K562 (cell line): ENCODE measurements at regions not wholly inside any gene's neighbourhood (a gene's known extent, or its start where the extent isn't known, plus 50 kb on each side); places are given as distances from the start of the nearest gene placed in this dataset.

ENCODE experiments used
- ATAC-seq: fragments of 200-7000 bp; cut with Tn5 transposase; 3 replicates; pipeline ENCODE4 v1.9.1; 2020; ENCODE audit warnings: moderate library complexity
- BruUV-seq: library from RNA; stranded (reverse); fragments of 400-500 nt; replicated peaks from 2 replicates; lab custom pipeline; 2021; lab: Mats Ljungman, UMichigan
- CTCF ChIA-PET: fragments of 300-600 bp; formaldehyde crosslinking; extraction: SDS; loops from one replicate; lab custom pipeline; 2021; ENCODE audit warnings: low intra/inter-chr PET ratio; lab: Yijun Ruan, JAX
- POLR2A ChIA-PET: fragments of 300-600, 350-650 bp; sonication (Branson Sonifier 250); formaldehyde crosslinking; extraction: SDS; loops from one replicate; lab custom pipeline; 2021; ENCODE audit warnings: antibody characterized with exemption, inconsistent platforms; lab: Yijun Ruan, JAX
- DNase-seq, 4 experiments: peaks; one replicate each; pipeline versions ENCODE4 v3.0.0 to v3.0.0-alpha.2; 2011 to 2018; ENCODE audit warnings: low spot score in 3 of 4, mixed read lengths in 3 of 4; ENCODE audit errors: extremely low read depth in 1 of 4
- FAIRE-seq: peaks from 2 replicates; lab custom pipeline; 2011; peaks lifted over from hg19 to GRCh38; lab: Jason Lieb, UNC
- H2AFZ ChIP-seq: 2 replicates; pipeline ENCODE4 v1.6.0; 2011; ENCODE audit warnings: low read depth, low read length, control low read depth, inconsistent platforms
- H3K27ac ChIP-seq: fragments of 200-600 bp; 3 replicates; pipeline ENCODE4 v1.8.0; 2011; ENCODE audit warnings: low read depth, mild to moderate bottlenecking, control low read depth, inconsistent platforms, low read length, moderate library complexity, mixed read lengths; ENCODE audit errors: extremely low read depth
- H3K27me3 ChIP-seq, 2 experiments: fragments of 300-600 bp in 1 of 2; 2 replicates in 1 of 2; 3 replicates in 1 of 2; pipeline versions ENCODE4 v1.6.0 to v1.8.0; 2011; ENCODE audit warnings: inconsistent platforms in 2 of 2, low read length in 2 of 2, mild to moderate bottlenecking in 1 of 2, mixed read lengths in 1 of 2, moderate library complexity in 1 of 2; ENCODE audit not compliant: control insufficient read depth in 2 of 2, insufficient read depth in 2 of 2
- H3K36me3 ChIP-seq: fragments of 300-600 bp; 3 replicates; pipeline ENCODE4 v1.8.0; 2011; ENCODE audit warnings: mild to moderate bottlenecking, low read length, inconsistent platforms; ENCODE audit not compliant: control insufficient read depth, insufficient read depth
- H3K4me1 ChIP-seq, 2 experiments: fragments of 200-600 bp in 1 of 2; replicated peaks in 1 of 2; 2 replicates in 1 of 2; 3 replicates in 1 of 2; pipeline versions ENCODE4 v1.5.1 to v1.8.0; 2011; ENCODE audit warnings: inconsistent platforms in 2 of 2, low read length in 2 of 2, mild to moderate bottlenecking in 1 of 2, mixed read lengths in 1 of 2, moderate library complexity in 1 of 2; ENCODE audit not compliant: control insufficient read depth in 2 of 2, insufficient read depth in 2 of 2
- H3K4me2 ChIP-seq: 2 replicates; pipeline ENCODE4 v1.6.1; 2011; ENCODE audit warnings: low read length, control low read depth, inconsistent platforms, mixed read lengths; ENCODE audit not compliant: insufficient read depth
- H3K4me3 ChIP-seq: fragments of 200-600 bp; sonication (generic), shearing (Covaris generic); 2 replicates; pipeline ENCODE4 v1.5.1; 2016; ENCODE audit warnings: control low read depth, inconsistent platforms
- H3K79me2 ChIP-seq: fragments of 200-600 bp; 3 replicates; pipeline ENCODE4 v1.8.0; 2011; ENCODE audit warnings: low read length, inconsistent platforms; ENCODE audit not compliant: control insufficient read depth, insufficient read depth
- H3K9ac ChIP-seq, 2 experiments: 2 replicates each; pipeline versions ENCODE4 v1.6.0 to v1.6.1; 2011; ENCODE audit warnings: low read depth in 2 of 2, low read length in 2 of 2, control low read depth in 1 of 2, inconsistent platforms in 1 of 2, mild to moderate bottlenecking in 1 of 2, mixed read lengths in 1 of 2; ENCODE audit not compliant: insufficient read depth in 1 of 2
- H3K9me1 ChIP-seq: one replicate; pipeline ENCODE4 v1.6.0; 2011; ENCODE audit warnings: inconsistent platforms, mild to moderate bottlenecking, low read length, moderate library complexity; ENCODE audit not compliant: control insufficient read depth, insufficient read depth
- H3K9me3 ChIP-seq: replicated peaks from 2 replicates; pipeline ENCODE4 v1.5.1; 2011; ENCODE audit warnings: low read depth, low read length, inconsistent platforms; ENCODE audit not compliant: control insufficient read depth, insufficient read depth
- H4K20me1 ChIP-seq: replicated peaks from 2 replicates; pipeline ENCODE4 v1.6.1; 2011; ENCODE audit warnings: low read length, inconsistent platforms, mixed read lengths; ENCODE audit not compliant: control insufficient read depth, insufficient read depth
- NCOA2 ChIP-seq, 2 experiments: fragments of 450-650 bp; IDR thresholded peaks; 2 replicates each; pipeline ENCODE4 v1.6.1; 2018; ENCODE audit warnings: mild to moderate bottlenecking in 2 of 2, moderate library complexity in 1 of 2; ENCODE audit not compliant: partially characterized antibody in 2 of 2
- PML ChIP-seq: IDR thresholded peaks from 2 replicates; pipeline ENCODE4 v1.6.1; 2012; ENCODE audit warnings: low read length, inconsistent platforms
- TFE3 ChIP-seq: fragments of 450-650 bp; formaldehyde crosslinking; IDR thresholded peaks from 2 replicates; pipeline ENCODE4 v1.4.0; 2020; ENCODE audit warnings: mild to moderate bottlenecking, mixed read lengths
- USF2 ChIP-seq: sonication (generic); formaldehyde crosslinking; IDR thresholded peaks from 2 replicates; pipeline ENCODE4 v1.5.0; 2020; ENCODE audit warnings: missing genetic modification reagents
- ZNF146 ChIP-seq: IDR thresholded peaks from one replicate; pipeline ENCODE4 v1.6.1; 2018; ENCODE audit warnings: missing compliant biosample characterization; ENCODE audit not compliant: unreplicated experiment
- WGBS: fragments of 100-300 bp; shearing (Covaris generic); methylation state at CpG from one replicate; pipeline ENCODE4 v1.1.6; 2016; ENCODE audit warnings: low coverage, mixed read lengths; ENCODE audit not compliant: insufficient coverage; ENCODE audit errors: missing lambda C conversion rate; 5-methylcytosine and 5-hydroxymethylcytosine counted together
- in situ Hi-C: fragments of 300-500 bp; cut with MboI; formaldehyde crosslinking; loops from 4 replicates; pipeline ENCODE4 v1.15.0; 2018; ENCODE audit warnings: inconsistent platforms, mixed read lengths
- intact Hi-C: fragments of 100-400 bp; cut with micrococcal nuclease; formaldehyde crosslinking; loops from 2 replicates; pipeline ENCODE4 v1.14.2; 2022

DNA sequence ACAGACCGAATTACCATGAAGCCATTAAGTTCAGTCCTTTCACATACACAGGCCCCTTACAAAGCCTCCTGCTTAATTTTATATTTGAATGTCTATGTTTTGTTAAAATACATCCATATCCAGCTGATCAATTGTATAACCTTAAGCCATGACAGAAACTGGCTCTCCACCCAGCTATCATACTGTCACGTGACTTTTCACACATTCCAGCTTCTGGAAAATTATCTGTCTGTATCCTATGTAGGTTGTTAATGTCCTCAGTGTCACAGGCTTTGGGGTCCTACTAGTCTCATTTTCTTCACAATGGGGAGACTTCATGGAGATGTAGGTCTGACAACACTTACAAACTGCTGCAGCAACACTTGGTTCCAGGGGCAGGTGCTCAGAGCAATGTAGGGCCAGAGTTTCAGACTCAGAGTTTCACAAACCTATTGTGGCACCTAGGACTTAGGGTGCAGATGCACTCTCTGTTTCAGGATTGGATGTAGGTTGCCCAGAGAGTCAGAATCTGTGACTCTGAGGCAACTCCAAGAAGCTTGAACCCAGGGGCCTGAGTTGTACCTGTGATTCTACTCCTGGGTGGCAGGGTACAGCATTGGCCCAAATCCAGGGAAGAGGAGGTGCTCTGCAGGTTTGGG lies 69.6 kb upstream of the PCDH20 start:
- intact Hi-C loops (no loop called here), in situ Hi-C loops (no loop called here)
- FAIRE-seq, result no peak
- H3K4me2 ChIP-seq, result no peak overlapping the region
- ChIA-PET CTCF (no interaction called here), POLR2A (interaction anchor here (0.6 to 0.7 kb wide), 2 partner anchors 20 to 613 kb away, joined by 3 read pairs; no protein-coding TSS in a partner anchor)
- H4K20me1 ChIP-seq, result no peaks in the 10 kb centered on the region
- TF ChIP-seq TFE3 (CRISPR knock-in tag) (peak; percentile 62), PML (no peak), ZNF146 (CRISPR knock-in tag) (no peak), NCOA2 (IDR thresholded peaks at IDR 0.05; ENCODE audit: partially characterized antibody in 2 of 2) (no peak), USF2 (CRISPR knock-in tag) (no peak)
- H3K9me1 ChIP-seq, result no peaks in the 10 kb centered on the region
- no peaks in the 10 kb centered on the region for H3K36me3 ChIP-seq
- 0% methylated on average over 1 of the region's 2 CpGs for WGBS
- no peak for ATAC-seq
- no peak overlapping the region for H2AFZ ChIP-seq
- H3K4me3 ChIP-seq, result no peak overlapping the region
- no peaks in the 10 kb centered on the region for H3K79me2 ChIP-seq
- H3K9ac ChIP-seq, result no peak overlapping the region
- DNase-seq, result no peak
- H3K27me3 ChIP-seq, result no peaks in the 10 kb centered on the region
- BruUV-seq, result no TSS peak
- H3K27ac ChIP-seq, result no peak overlapping the region
- H3K4me1 ChIP-seq, result no peaks in the 10 kb centered on the region
- H3K9me3 ChIP-seq, result no peaks in the 10 kb centered on the region
